OCI-LY3 (cell line): ENCODE measurements at regions not wholly inside any gene's neighbourhood (a gene's known extent, or its start where the extent isn't known, plus 50 kb on each side); places are given as distances from the start of the nearest gene placed in this dataset.

Source experiments
- CTCF ChIP-seq: fragments of 200-600, 300-600 bp; sonication (generic); IDR thresholded peaks from 2 replicates; pipeline ENCODE4 v1.5.1; 2014; ENCODE audit warnings: antibody characterized with exemption, low read length, low read depth
- EZH2phosphoT487 ChIP-seq: fragments of 200-600 bp; shearing (Covaris generic); IDR thresholded peaks from 2 replicates; pipeline ENCODE4 v1.6.1; 2018; ENCODE audit warnings: antibody characterized with exemption, mixed run types, low read depth

- no peak for TF ChIP-seq CTCF
- TF ChIP-seq EZH2phosphoT487: no peak
Observed at GRCh38 chr9:81824802-81825730, 103.2 kb upstream of the SPATA31D4 start.
